ENCODE measurements at regions not wholly inside any gene's neighbourhood (a gene's known extent, or its start where the extent isn't known, plus 50 kb on each side); places are given as distances from the start of the nearest gene placed in this dataset.
"Not testable (repeated sequence)": the region's sequence is repeated elsewhere in the genome, so short reads cannot be mapped to it uniquely, and the experiment has no call there.

DNA sequence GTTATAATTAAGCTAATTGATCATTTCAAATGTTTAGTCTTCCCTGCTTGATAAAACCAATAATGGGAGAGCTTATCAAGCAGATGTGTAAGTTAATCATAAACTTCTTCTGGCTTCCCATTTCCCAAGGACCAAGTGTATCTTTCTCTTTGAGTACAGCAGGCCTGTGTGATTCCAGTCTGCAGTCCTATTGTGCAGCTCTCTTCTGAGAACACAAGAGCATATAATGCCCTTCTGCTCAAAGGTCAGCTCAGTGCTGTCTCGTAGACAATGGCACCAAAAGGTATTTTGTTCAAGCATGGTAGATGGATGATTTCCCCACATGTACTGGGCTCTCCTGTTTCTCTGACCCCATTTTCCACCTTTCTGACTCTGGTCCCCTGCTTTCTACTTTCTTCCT lies 101.8 kb upstream of the DYRK2 start:
- ATAC-seq = no peak
- intact Hi-C loops (cut with DNase I) = no loop called here
- no peak for DNase-seq

GRCh38 chr12:67555075-67555717 lies 93.3 kb upstream of the DYRK2 start:
- ATAC-seq; intact Hi-C loops (cut with DNase I); DNase-seq: not testable (repeated sequence)

DNA sequence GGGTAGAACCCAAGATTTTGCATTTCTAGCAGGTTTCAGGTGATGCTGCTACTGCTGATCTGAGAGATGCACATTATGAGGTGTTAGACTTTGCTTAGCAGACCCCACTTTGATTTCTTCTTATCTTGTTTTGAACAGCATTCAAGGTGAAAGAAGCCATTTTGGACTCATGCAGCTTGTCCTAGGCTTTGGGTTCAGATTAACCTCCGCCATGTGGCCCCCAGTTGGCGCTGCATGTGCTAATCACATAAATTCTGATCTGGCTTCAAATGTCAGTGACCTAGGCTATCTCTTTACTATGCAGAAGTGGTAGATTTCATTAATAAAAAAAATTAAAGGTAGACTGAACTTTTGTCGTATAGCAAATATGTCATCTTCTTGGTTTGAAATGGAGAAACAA lies 89.8 kb upstream of the DYRK2 start:
- no peak for ATAC-seq

DNA sequence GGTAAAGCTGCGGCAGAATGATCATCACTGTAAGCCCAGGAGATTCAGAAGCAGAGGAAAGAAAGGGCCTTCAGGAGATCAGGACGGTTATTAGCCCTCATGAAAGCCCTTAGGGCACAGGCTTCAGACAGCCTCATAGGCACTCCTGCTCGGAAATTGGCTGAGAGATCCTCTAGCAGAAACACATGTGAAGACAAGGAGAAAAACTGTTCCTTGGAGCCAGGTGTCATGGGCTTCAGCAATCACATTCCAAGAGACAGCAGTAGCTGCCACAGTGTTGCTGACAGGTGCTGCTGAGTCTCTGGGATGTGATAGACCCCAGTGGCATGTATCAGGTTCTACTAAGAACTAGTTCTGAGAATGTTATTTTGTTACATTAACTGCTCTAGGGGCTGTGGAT lies 88.8 kb upstream of the DYRK2 start:
- intact Hi-C loops (cut with DNase I) = no loop called here
- no peak for ATAC-seq
- no peak for DNase-seq

More for the DNA sequence above, 89.8 kb upstream of the DYRK2 start:
- intact Hi-C loops (cut with DNase I) = no loop called here
- no peak for DNase-seq

DNA sequence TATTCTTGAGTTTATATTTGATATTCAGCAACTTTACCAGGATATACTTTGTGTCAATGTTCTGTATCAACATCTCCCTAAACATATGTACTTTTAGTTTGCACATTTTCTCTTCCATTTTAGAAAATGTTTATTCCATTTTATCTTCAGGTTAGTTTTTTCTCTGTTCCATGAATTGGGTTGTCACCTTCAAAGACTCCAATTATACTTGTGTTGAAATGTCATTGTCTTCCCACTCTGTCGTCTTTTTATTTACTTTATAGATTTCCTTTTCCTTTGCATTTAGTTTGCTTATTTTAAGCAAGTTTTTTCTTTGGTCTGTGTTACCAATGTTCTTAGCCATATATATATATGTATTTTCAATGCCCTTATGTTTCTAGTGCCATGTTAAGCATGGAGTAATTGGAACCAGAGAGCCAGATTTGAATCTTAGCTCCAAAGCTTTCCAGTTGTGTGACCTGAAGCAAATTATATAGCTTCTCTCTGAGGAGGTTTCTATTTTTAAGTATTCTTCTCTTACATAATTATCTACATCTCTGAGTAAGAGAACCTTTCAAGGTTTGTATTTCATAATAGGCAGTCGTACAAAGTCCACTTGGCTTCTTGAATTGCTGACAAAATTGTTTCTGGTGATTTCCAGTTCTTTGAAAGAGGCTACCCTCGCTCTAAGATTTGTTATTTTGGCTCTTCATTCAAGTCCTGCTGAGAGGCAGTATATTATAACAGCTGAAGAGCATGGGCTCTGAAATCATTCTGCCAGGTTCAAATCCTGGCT lies 85.8 kb upstream of the DYRK2 start:
- no peak for ATAC-seq
- intact Hi-C loops (cut with DNase I) = no loop called here
- DNase-seq = no peak

DNA sequence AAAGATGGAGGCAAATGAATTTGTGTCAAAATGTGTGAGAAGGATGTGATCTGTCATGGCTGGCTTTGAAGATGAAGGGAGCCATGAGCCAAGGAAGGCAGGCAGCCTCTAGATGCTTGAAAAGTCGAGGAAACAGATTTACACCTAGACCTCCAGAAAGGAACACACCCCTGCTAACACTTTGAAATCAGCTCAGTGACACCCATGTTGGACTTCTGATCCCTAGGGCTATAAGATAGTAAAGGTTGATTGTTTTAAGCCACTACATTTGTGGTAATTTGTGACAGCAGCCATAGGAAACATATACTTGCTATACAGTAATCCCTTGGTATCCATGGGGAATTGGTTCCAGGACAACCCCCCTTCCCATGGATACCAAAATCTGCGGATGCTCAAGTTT lies 80.5 kb upstream of the DYRK2 start:
- no peak for DNase-seq
- no peak for ATAC-seq
- intact Hi-C loops (cut with DNase I) = no loop called here

GRCh38 chr12:67572492-67572891 lies 76.1 kb upstream of the DYRK2 start:
- DNase-seq = no peak
- intact Hi-C loops (cut with DNase I) = no loop called here
- no peak for ATAC-seq

GRCh38 chr12:67573566-67573965 lies 75.0 kb upstream of the DYRK2 start:
- no peak for ATAC-seq
- DNase-seq = no peak
- intact Hi-C loops (cut with DNase I) = no loop called here

DNA sequence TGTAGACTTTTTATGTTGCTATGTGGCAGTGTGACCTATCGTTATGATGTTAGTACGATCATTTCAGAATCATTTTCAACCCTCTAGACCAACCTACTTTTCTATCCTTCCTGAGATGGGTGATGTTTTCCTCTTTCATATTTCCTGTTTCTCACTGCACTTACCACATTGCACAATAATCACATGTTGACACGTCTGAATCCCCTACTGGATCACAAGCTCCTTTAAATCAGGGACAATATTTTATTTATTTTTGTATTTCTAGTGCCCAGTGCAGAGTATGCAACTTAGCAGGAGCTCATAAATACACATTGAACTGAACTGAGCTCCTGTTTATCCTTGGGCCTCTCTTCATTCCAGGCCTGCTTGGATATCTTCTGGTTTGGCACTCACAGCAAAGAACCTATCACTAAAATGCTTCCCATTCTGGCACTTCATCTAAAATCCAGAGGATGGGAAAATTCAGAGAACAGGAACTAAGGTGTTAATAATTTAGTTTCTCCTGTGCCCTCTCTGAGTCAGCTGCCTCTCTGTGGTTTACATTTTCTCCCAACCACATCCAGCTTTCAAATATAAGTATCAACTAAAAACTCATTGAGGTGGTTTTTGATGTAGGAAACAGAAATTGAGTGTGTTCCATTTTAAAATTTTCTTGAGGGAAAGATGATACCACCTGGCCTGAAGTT lies 69.4 kb upstream of the DYRK2 start:
- DNase-seq (no peak), ATAC-seq (peak in 1 of 2 donors; percentile 15)
- intact Hi-C loops (cut with DNase I) = no loop called here

GRCh38 chr12:67579662-67580003 lies 68.9 kb upstream of the DYRK2 start:
- intact Hi-C loops (cut with DNase I) = no loop called here
- no peak for DNase-seq
- ATAC-seq = no peak

GRCh38 chr12:67582238-67582834 lies 66.2 kb upstream of the DYRK2 start:
- ATAC-seq (peak in 1 of 2 donors; percentile 39), DNase-seq (no peak)
- intact Hi-C loops (cut with DNase I) = no loop called here

- ATAC-seq = no peak
- no peak for DNase-seq
Observed at GRCh38 chr12:67582844-67583243, 65.7 kb upstream of the DYRK2 start.

DNA sequence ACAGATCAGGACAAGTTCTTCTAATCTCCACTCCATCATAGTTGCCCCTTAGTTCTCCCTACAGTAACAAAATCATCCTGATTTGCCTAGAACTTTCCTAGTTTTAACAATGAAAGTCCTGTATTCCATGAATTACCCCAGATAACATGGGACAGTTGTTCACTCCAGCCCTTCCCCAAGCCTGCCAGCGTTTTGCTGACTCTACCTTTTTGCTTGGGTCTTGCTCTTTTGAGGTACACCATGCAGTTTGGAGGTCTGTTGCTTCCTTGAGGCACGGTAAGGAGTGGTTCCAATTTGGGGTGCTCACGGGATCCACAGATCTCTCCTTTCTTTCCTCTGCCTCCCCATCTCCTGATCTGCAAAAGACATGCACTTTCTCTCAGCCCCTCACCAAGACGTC lies 61.6 kb upstream of the DYRK2 start:
- intact Hi-C loops (cut with DNase I) = no loop called here
- DNase-seq (no peak), ATAC-seq (no peak)

More at GRCh38 chr12:67582844-67583243, 65.7 kb upstream of the DYRK2 start:
- intact Hi-C loops (cut with DNase I) = no loop called here

DNA sequence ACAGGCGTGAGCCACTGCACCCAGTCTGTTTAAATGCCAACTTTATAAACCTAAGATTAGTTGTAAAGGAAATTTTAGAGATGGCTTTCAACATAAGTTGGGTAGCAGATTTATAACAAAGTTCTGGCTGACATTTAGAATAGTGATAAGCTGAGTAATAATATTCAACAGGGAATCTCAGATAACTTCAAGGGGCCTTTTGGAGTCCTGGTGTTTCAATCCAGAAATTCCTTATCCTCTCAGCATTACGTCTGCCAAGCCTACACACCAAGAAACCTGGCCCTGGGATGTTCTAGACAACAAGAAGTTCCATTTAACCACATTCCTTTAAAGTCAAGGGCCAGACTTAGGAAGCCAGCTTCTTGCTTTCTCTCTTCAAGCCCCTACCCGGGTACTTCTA lies 59.5 kb upstream of the DYRK2 start:
- ATAC-seq (peak in 1 of 2 donors; percentile 33), DNase-seq (no peak)
- intact Hi-C loops (cut with DNase I) = no loop called here

GRCh38 chr12:67590149-67590790 lies 58.3 kb upstream of the DYRK2 start:
- DNase-seq = no peak
- intact Hi-C loops (cut with DNase I) = no loop called here
- ATAC-seq = no peak

- DNase-seq = no peak
- peak; percentile 57 to 81 for ATAC-seq
- intact Hi-C loops (cut with DNase I) = no loop called here
Observed at GRCh38 chr12:67592228-67593011, 56.1 kb upstream of the DYRK2 start.

- DNase-seq (no peak), ATAC-seq (peak in 1 of 2 donors; percentile 61)
- intact Hi-C loops (cut with DNase I) = no loop called here
Observed at GRCh38 chr12:67593041-67593440, 55.5 kb upstream of the DYRK2 start.

DNA sequence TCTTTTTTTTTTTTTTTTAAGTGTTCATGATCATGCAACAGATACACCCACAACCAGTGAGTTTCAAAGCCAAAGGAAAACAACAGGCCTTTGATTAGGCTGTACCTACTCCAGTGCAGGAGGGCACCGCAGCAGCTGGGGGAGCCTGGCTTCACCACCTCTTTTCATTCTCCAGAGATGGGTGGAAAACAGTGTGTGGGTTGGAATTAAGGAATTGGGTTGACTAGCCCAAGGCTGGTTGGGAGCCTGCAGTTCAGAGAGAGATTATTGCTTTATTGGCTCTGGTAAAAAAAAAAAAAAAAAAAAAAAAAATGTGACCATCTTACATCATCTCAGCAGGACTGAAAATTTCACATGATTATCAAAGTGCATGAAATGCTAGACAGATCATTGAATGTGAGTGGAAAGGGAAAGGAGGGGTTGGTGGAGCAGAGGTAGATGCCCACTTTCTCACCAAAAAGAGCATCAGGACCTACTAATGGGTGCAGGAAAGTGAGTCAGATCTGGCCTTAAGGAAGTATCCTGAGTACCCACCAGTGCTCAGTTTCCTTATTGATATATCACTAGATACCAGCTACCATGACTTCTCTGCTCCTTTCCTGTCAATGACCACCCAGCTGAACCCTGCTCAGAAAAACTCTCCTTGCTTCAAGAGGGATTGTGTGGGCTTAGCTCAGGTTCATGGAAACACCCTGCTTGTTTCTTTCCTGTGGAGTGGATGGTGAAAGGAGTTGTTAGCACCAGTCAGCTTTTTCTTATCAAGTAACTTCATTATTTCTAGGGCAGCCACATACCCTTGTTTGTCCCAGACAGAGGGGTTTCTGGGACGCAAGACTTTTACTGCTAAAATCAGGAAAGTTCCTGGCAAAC lies 54.8 kb upstream of the DYRK2 start:
- intact Hi-C loops (cut with DNase I) = no loop called here
- ATAC-seq (peak in 1 of 2 donors; percentile 69), DNase-seq (no peak)

All from left cardiac atrium (tissue), 4 donors.